ENCODE measurements at regions not wholly inside any gene's neighbourhood (a gene's known extent, or its start where the extent isn't known, plus 50 kb on each side); places are given as distances from the start of the nearest gene placed in this dataset.

GRCh38 chr9:109705515-109705914, 74.5 kb upstream of the PALM2AKAP2 start:
- H2AFZ ChIP-seq (ENCODE audit: low read depth, low read length, poor library complexity, severe bottlenecking): no peak overlapping the region
- no peaks in the 10 kb centered on the region for H3K9me2 ChIP-seq (ENCODE audit: insufficient read depth)
- no peaks in the 10 kb centered on the region for H3K9me3 ChIP-seq (ENCODE audit: control insufficient read depth in 1 of 2, insufficient read depth in 1 of 2, low read depth in 1 of 2, low read length in 2 of 2)
- DNase-seq (ENCODE audit: low read depth, low spot score) (peak; percentile 32), ATAC-seq (peak; percentile 57)
- H3K27ac ChIP-seq (ENCODE audit: low read depth, low read length): no peak overlapping the region
- no peak overlapping the region for H3K9ac ChIP-seq (ENCODE audit: low read length)
- no peaks in the 10 kb centered on the region for H3K4me1 ChIP-seq (ENCODE audit: control insufficient read depth in 1 of 2, insufficient read depth in 2 of 2, low read length in 2 of 2)
- H3K79me2 ChIP-seq (ENCODE audit: insufficient read depth, low read length): no peaks in the 10 kb centered on the region
- POLR2A ChIA-PET: no interaction called here
- RAD21 ChIA-PET (ENCODE audit: low non-redundant PET in 1 of 2, low total read pairs in 2 of 2, uncharacterized antibody in 2 of 2, unreplicated experiment in 2 of 2): no interaction called here
- no TSS peak for BruUV-seq (replicated peaks)
- no peak overlapping the region for H3K4me3 ChIP-seq (replicated peaks in 1 of 2; ENCODE audit: low read depth in 1 of 2, low read length in 2 of 2)
- peak; percentile 77; the same call in 1 of the 2 replicates for TF ChIP-seq ATF3 (IDR thresholded peaks at IDR 0.05)
- TF ChIP-seq, protein P1, sequence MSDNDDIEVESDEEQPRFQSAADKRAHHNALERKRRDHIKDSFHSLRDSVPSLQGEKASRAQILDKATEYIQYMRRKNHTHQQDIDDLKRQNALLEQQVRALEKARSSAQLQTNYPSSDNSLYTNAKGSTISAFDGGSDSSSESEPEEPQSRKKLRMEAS (IDR thresholded peaks at IDR 0.05): no peak
- H4K20me1 ChIP-seq (ENCODE audit: insufficient read depth): no peaks in the 10 kb centered on the region
- H3K27me3 ChIP-seq (ENCODE audit: insufficient read depth, low read length): peaks cover 61% of the 10 kb centered on the region
- no peaks in the 10 kb centered on the region for H3K36me3 ChIP-seq (ENCODE audit: control insufficient read depth in 1 of 2, insufficient read depth in 2 of 2, low read length in 2 of 2)
- no peak overlapping the region for H3K4me2 ChIP-seq (ENCODE audit: low read length)
- intact Hi-C loops (cut with micrococcal nuclease): no loop called here
- CTCF ChIA-PET: no interaction called here

- Histone ChIP-seq H4K20me1 (ENCODE audit: insufficient read depth) (no peaks in the 10 kb centered on the region), H3K79me2 (ENCODE audit: insufficient read depth, low read length) (no peaks in the 10 kb centered on the region), H3K27me3 (ENCODE audit: insufficient read depth, low read length) (peaks cover 79% of the 10 kb centered on the region), H3K4me1 (ENCODE audit: control insufficient read depth in 1 of 2, insufficient read depth in 2 of 2, low read length in 2 of 2) (no peaks in the 10 kb centered on the region), H3K9me3 (ENCODE audit: control insufficient read depth in 1 of 2, insufficient read depth in 1 of 2, low read depth in 1 of 2, low read length in 2 of 2) (no peaks in the 10 kb centered on the region), H3K36me3 (ENCODE audit: control insufficient read depth in 1 of 2, insufficient read depth in 2 of 2, low read length in 2 of 2) (no peaks in the 10 kb centered on the region), H3K4me3 (replicated peaks in 1 of 2; ENCODE audit: low read depth in 1 of 2, low read length in 2 of 2) (no peak overlapping the region), H2AFZ (ENCODE audit: low read depth, low read length, poor library complexity, severe bottlenecking) (no peak overlapping the region), H3K9me2 (ENCODE audit: insufficient read depth) (no peaks in the 10 kb centered on the region), H3K4me2 (ENCODE audit: low read length) (no peak overlapping the region), H3K9ac (ENCODE audit: low read length) (no peak overlapping the region), H3K27ac (ENCODE audit: low read depth, low read length) (no peak overlapping the region)
- BruUV-seq (replicated peaks): no TSS peak
- POLR2A ChIA-PET: no interaction called here
- DNase-seq (ENCODE audit: low read depth, low spot score): no peak
- RAD21 ChIA-PET (ENCODE audit: low non-redundant PET in 1 of 2, low total read pairs in 2 of 2, uncharacterized antibody in 2 of 2, unreplicated experiment in 2 of 2): no interaction called here
- TF ChIP-seq SIN3A (IDR thresholded peaks at IDR 0.05; ENCODE audit: low read depth) (no peak), CEBPB (IDR thresholded peaks at IDR 0.05; ENCODE audit: low read depth) (no peak), SRF (IDR thresholded peaks at IDR 0.05; ENCODE audit: low read depth) (no peak), ZNF274 (IDR thresholded peaks at IDR 0.05; ENCODE audit: low read depth, low read length) (no peak), RAD21 (IDR thresholded peaks at IDR 0.05; ENCODE audit: low read depth) (no peak), ATF3 (IDR thresholded peaks at IDR 0.05) (no peak), YY1 (IDR thresholded peaks at IDR 0.05; ENCODE audit: extremely low read depth, insufficient replicate concordance, low read depth, low read length) (no peak), EZH2 (IDR thresholded peaks at IDR 0.05) (no peak), ZFX (IDR thresholded peaks at IDR 0.05) (no peak), POLR2AphosphoS5 (IDR thresholded peaks at IDR 0.05; ENCODE audit: low read depth, low read length) (no peak), POLR2A (IDR thresholded peaks at IDR 0.05; ENCODE audit: borderline replicate concordance, extremely low read depth, insufficient read depth, insufficient read length) (no peak), ELF1 (IDR thresholded peaks at IDR 0.05; ENCODE audit: borderline replicate concordance, low read depth) (no peak)
- TF ChIP-seq, protein P2, sequence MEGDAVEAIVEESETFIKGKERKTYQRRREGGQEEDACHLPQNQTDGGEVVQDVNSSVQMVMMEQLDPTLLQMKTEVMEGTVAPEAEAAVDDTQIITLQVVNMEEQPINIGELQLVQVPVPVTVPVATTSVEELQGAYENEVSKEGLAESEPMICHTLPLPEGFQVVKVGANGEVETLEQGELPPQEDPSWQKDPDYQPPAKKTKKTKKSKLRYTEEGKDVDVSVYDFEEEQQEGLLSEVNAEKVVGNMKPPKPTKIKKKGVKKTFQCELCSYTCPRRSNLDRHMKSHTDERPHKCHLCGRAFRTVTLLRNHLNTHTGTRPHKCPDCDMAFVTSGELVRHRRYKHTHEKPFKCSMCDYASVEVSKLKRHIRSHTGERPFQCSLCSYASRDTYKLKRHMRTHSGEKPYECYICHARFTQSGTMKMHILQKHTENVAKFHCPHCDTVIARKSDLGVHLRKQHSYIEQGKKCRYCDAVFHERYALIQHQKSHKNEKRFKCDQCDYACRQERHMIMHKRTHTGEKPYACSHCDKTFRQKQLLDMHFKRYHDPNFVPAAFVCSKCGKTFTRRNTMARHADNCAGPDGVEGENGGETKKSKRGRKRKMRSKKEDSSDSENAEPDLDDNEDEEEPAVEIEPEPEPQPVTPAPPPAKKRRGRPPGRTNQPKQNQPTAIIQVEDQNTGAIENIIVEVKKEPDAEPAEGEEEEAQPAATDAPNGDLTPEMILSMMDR (IDR thresholded peaks at IDR 0.05 in 2 of 3, conservative IDR thresholded peaks at IDR 0.05 in 1 of 3; ENCODE audit: borderline replicate concordance in 1 of 3, insufficient read depth in 1 of 3, low read depth in 2 of 3, low read length in 2 of 3): no peak
- TF ChIP-seq, protein P1 (IDR thresholded peaks at IDR 0.05): no peak
- CTCF ChIA-PET: no interaction called here
- intact Hi-C loops (cut with micrococcal nuclease): no loop called here
- no peak for ATAC-seq
Observed at GRCh38 chr9:109707355-109707754, 72.6 kb upstream of the PALM2AKAP2 start.

Measured in HCT116 (cell line).